A549 (cell line): ENCODE measurements at regions not wholly inside any gene's neighbourhood (a gene's known extent, or its start where the extent isn't known, plus 50 kb on each side); places are given as distances from the start of the nearest gene placed in this dataset.

Experiments used
- BHLHE40 ChIP-seq: IDR thresholded peaks from 2 replicates; pipeline ENCODE4 v1.6.1; 2012; ENCODE audit warnings: low read depth, low read length, inconsistent platforms
- CTCF ChIP-seq: fragments of >200 bp; sonication (Bioruptor Twin); formaldehyde crosslinking; IDR thresholded peaks from 3 replicates; pipeline ENCODE4 v1.5.1; 2016
- JUNB ChIP-seq: fragments of >200 bp; sonication (Bioruptor Twin); formaldehyde crosslinking; IDR thresholded peaks from 2 replicates; pipeline ENCODE4 v1.6.1; 2016
- MAFK ChIP-seq: fragments of 450-650 bp; IDR thresholded peaks from 2 replicates; pipeline ENCODE4 v1.6.1; 2014; ENCODE audit not compliant: partially characterized antibody
- POLR2A ChIP-seq: IDR thresholded peaks from 2 replicates; pipeline ENCODE4 v1.6.1; 2012; ENCODE audit warnings: mild to moderate bottlenecking, low read length
- RFX5 ChIP-seq: fragments of 450-650 bp; IDR thresholded peaks from 2 replicates; pipeline ENCODE4 v1.7.1; 2014; ENCODE audit warnings: antibody characterized with exemption, mild to moderate bottlenecking, moderate library complexity
- ZFP36 ChIP-seq: fragments of 450-650 bp; IDR thresholded peaks from 2 replicates; pipeline ENCODE4 v1.6.1; 2014; ENCODE audit warnings: borderline replicate concordance; ENCODE audit not compliant: partially characterized antibody
- ZNF302 ChIP-seq: fragments of 250-450 bp; sonication (Bioruptor Pico); IDR thresholded peaks from 2 replicates; pipeline ENCODE4 v1.9.0; 2021; ENCODE audit warnings: inconsistent platforms, mild to moderate bottlenecking, moderate library complexity
- TF ChIP-seq, protein P1 (sequence below): fragments of 200-600 bp; sonication (generic); IDR thresholded peaks from 2 replicates; pipeline ENCODE4 v1.6.1; 2016; ENCODE audit warnings: antibody characterized with exemption, mild to moderate bottlenecking, moderate library complexity

DNA sequence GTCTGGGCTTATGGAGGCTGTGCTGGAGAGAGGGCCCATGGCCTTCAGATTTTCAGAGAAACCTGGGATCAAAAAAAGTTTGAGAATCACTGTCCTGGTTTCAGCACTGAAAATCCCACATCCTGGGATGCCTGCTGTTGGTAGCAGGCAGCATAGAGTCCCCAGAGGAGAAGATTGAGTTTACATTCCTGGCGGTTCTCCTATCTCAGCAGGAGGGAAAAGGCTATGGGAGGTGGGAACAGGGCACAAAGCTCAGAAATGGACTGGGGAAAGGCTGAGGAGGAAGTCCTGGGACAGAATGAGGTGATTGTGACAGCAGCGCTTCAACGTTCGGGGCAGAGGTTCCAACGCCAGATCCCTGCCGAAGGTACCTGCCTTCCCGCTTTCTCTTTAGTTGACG is 103.4 kb downstream of the ETS2 start:
- TF ChIP-seq BHLHE40 (no peak), CTCF (no peak), ZNF302 (no peak), RFX5 (no peak), POLR2A (no peak), JUNB (no peak), ZFP36 (no peak), MAFK (no peak)
- TF ChIP-seq, protein P1, sequence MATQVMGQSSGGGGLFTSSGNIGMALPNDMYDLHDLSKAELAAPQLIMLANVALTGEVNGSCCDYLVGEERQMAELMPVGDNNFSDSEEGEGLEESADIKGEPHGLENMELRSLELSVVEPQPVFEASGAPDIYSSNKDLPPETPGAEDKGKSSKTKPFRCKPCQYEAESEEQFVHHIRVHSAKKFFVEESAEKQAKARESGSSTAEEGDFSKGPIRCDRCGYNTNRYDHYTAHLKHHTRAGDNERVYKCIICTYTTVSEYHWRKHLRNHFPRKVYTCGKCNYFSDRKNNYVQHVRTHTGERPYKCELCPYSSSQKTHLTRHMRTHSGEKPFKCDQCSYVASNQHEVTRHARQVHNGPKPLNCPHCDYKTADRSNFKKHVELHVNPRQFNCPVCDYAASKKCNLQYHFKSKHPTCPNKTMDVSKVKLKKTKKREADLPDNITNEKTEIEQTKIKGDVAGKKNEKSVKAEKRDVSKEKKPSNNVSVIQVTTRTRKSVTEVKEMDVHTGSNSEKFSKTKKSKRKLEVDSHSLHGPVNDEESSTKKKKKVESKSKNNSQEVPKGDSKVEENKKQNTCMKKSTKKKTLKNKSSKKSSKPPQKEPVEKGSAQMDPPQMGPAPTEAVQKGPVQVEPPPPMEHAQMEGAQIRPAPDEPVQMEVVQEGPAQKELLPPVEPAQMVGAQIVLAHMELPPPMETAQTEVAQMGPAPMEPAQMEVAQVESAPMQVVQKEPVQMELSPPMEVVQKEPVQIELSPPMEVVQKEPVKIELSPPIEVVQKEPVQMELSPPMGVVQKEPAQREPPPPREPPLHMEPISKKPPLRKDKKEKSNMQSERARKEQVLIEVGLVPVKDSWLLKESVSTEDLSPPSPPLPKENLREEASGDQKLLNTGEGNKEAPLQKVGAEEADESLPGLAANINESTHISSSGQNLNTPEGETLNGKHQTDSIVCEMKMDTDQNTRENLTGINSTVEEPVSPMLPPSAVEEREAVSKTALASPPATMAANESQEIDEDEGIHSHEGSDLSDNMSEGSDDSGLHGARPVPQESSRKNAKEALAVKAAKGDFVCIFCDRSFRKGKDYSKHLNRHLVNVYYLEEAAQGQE = no peak
